ENCODE measurements at regions not wholly inside any gene's neighbourhood (a gene's known extent, or its start where the extent isn't known, plus 50 kb on each side); places are given as distances from the start of the nearest gene placed in this dataset.
"Not testable (repeated sequence)": the region's sequence is repeated elsewhere in the genome, so short reads cannot be mapped to it uniquely, and the experiment has no call there.

GRCh38 chr9:73219985-73220626 is 68.4 kb downstream of the ANXA1 start:
- DNase-seq, result no peak

DNA sequence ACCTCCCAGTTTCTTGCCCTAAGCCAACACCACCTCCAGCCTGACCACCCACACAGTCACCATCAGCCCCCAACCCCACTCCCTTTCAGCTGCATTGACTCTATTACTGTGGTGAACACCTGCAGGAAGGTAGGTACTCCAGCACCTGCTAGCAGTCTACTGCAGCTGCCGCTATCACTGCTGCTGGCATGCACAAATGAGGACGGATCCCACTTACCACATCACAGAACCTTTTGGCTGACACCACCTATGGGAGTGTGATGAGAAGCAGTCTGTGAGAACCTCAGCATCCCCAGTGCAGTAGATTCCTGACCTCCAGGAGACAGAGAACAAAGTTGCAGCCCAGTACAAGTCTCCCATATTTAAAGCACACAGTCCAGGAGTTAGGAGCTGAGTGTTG is 71.9 kb downstream of the ANXA1 start:
- DNase-seq, result no peak

DNA sequence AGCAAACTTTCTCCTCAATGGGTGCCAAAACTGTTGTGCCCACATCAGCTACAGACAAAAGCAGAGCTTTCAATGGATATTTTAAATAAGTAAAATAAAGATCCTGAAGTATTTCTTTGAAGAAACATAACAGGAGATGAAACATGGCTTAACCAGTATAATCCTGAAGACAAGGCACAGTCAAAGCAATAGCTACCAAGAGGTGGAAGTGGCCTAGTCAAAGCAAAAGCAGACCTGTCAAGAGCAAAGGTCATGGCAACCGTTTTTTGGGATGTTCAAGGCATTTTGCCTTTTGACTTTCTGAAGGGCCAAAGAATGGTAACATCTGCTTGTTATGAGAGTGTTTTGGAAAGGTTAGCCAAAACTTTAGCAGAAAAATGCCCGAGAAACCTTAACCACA is 77.9 kb downstream of the ANXA1 start:
- no peak for DNase-seq

GRCh38 chr9:73230251-73230650 is 78.6 kb downstream of the ANXA1 start:
- DNase-seq, result no peak

- no peak for DNase-seq
Measured at GRCh38 chr9:73231203-73231602, 79.5 kb downstream of the ANXA1 start.

- no peak for DNase-seq
Measured at GRCh38 chr9:73233359-73234007, 81.8 kb downstream of the ANXA1 start.

- DNase-seq, result no peak
Measured at GRCh38 chr9:73234008-73234360, 82.3 kb downstream of the ANXA1 start.

DNA sequence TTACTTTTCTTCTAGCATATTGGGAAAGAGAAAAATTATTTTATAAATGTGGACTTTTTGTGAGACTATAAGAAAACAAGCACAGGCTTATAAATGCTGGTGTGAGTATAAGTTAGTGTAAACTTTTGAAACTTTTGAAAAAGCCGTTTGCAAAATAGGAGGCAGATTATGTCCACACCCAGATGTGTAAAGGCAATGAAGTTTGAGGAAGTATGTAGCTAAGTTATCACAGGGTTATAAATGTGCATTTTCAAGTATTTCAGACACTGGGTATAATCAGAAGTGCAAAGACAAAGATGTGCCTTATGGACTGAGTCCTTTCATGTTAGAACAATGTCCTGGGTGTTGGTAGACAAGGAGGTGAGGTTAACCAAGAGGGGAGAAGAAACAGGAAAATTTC is 85.5 kb downstream of the ANXA1 start:
- DNase-seq, result no peak

GRCh38 chr9:73239570-73240265 is 88.1 kb downstream of the ANXA1 start:
- no peak for DNase-seq

DNA sequence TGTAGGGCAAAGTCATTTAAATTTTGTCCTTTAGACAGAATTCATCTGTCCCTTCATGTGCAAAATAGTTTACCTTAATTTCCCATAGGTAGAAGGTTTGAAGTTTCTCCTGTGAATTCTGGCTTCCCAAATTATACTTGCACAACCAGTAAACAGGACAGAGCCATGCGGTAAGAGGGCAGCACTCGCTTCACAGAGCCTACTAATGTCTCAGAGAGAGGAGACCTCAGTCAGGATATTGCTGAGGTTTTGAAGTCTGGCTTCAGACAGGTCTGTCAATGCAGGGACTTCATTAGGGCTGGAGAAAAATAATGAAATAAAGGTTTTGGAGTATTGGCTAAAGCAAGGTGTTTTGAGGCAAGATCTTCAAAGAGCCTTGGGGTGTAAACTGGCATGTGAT is 91.4 kb downstream of the ANXA1 start:
- no peak for DNase-seq

DNA sequence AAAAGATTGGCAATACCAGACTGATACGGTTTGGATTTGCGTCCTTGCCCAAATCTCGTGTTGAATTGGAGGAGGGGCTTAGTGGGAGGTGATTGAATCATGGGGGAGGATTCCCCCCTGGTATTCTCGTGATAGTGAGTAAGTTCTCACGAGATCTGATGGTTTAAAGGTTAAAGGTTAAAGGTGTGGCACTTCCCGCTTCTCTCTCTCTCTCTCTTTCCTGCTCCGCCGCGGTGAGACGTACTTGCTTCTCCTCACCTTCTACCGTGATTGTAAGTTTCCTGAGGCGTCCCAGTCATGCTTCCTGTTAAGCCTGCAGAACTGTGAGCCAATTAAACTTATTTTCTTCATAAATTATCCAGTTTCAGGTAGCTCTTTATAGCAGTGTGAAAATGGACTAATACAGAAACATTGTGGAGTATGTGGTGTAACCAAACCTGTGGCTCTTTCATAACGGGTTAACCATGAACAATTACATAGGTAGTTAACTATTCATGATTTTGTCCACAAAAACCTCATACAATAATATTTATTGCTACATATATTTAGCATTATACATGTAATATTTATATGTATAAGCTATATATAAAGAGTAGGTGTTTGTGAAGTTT is 107.5 kb downstream of the ANXA1 start:
- no peak for DNase-seq

DNA sequence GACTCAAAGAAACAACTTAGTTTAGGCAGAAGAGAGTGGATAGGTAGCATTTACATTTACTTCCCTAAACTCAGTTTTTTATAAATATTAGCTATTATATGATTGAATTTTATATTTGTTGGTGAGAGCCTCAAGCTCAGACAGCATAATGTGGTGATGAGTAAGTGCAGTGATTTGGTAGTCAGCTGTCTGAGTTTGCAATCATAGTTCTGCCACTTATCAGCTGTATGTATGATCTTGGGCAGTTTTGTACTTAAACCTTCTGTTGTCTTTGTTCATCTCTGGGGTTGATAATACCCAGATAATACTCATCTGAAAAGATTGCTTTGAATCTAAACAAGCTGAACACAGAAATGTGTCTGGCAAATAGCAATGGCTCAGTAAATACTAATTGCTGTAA is 108.8 kb downstream of the ANXA1 start:
- no peak for DNase-seq

DNA sequence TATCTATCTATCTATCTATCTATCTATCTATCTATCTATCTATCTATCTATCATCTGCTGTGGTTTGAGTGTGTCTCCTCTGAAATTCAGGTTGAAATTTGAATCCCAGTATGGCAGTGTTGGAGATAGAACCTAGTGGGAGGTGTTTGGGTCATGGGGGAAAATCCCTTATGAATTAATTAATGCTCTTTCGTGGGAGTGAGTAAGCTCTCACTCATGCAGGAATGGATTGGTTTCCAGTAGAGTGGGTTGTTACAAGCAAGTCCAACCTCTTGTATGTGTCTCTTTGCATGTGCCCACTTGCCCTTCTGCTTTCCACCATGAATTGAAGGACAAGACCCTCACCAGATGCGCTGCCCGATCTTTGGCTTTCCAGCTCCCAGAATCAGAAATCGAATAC is 113.0 kb downstream of the ANXA1 start:
- DNase-seq, result no peak

DNA sequence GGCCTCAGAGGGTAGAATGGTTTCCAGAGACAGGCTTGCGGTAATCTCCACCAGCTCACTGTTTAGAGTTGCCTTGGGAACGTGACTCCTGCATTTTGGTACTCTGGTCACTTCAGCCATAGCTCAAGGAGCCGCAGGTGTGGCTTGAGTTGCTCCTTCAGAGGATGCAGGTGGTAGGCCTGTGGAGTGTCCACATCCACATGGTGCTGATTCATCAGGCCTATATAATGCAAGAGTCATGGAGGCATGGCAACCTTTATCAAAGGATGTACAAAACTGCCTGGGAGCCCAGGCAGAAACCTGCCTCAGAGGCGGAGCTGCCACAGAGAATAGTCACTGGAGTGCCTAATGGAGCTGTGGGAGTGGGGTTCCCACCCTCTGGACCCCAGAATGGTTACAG is 114.2 kb downstream of the ANXA1 start:
- no peak for DNase-seq

DNA sequence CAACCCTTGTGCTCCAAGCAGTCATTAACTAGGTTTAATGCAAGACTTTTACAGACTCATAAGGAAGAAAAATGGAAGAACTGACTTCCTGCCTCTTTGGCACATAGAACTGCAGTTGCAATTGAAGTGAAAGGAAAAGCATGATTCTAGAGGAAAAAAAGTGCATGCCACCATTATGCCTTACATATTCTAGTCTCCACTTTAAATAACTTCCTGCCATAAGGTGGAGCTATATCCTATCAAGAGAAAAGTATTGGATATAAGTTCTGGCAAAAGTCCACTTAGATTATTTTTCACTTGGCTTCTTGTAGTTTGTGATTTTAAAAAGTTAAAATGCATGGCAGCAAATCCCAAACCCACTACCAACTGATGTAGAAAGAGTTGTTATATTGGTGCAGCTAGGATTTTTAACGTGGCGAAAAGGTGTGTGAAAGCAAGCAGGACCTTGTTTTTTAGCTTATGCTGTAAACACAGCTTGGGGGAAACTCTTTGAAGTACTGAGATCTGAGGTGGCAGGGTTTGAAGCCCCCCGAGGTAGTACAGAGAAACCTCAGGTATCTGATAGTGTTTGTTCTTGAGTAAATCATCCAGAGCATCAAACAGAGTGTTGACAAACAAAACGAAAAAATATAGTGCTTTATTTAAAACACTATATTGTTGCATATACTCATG is 117.9 kb downstream of the ANXA1 start:
- no peak for DNase-seq

- no peak for DNase-seq
Measured at GRCh38 chr9:73270967-73271721, 119.5 kb downstream of the ANXA1 start.

- no peak for DNase-seq
Measured at GRCh38 chr9:73280113-73280512, 128.4 kb downstream of the ANXA1 start.

DNA sequence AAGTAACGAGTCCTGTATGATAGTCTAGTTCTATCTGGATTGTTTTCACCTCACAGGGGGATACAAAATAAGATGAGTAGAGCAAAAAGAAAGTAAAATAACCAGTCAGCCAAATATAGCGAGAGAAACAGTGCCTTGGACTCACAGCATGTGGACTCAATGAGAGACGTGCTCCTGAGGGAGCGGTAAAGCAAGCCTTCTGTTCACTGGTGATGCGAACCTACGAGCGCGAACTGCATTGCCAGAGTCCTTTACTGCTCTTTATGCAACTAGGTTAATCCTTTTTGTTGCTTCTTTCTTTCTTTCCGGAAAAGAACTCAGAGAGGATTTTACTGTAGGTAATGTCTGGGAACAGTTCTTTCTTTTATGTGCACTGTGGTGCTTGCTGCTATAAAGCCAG is 132.7 kb downstream of the ANXA1 start:
- DNase-seq, result no peak

GRCh38 chr9:73294336-73294735 is 142.7 kb downstream of the ANXA1 start:
- DNase-seq, result no peak

DNA sequence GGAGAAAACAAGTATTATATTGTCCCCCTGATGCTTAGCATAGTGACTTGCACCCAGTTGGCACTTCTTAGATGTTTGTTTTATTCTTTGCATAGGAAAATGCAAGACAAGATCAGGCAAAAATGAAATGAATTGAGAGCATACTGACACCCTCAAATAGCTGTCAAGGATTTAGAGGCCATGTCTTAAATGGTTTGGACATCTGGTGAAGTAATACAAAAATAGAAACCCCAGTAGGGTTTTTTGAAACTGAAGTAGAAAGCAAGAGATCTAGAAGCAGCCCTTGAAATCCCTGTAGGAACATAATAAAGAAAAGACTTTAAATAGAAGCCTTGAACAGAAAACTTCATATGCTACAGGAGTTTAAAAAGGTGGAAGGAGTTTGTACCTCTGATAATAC is 174.3 kb downstream of the ANXA1 start:
- no peak for DNase-seq

- DNase-seq, result no peak
Measured at GRCh38 chr9:73327149-73327548, 175.5 kb downstream of the ANXA1 start.

- DNase-seq, result not testable (repeated sequence)
Measured at GRCh38 chr9:73337182-73337581, 185.5 kb downstream of the ANXA1 start.

DNA sequence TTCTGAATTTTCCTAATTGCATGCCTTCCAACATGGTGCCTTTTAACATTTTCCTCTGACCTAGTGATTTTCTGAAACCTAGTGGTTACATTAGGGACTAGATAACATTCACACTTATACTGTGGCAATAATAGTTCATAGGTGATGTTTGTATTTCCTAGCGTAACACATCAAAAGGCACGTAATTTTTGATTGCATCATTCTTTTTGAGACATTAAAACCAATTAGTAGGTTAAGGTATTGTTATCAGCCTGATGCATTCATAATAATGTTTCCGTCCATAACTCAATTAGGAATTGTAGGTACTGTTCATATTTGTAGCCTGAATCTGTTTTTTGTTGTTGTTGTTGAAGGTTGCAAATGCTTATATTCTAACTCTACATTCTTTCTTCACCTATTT is 192.4 kb downstream of the ANXA1 start:
- DNase-seq, result no peak
